ENCODE measurements at regions not wholly inside any gene's neighbourhood (a gene's known extent, or its start where the extent isn't known, plus 50 kb on each side); places are given as distances from the start of the nearest gene placed in this dataset.

DNA sequence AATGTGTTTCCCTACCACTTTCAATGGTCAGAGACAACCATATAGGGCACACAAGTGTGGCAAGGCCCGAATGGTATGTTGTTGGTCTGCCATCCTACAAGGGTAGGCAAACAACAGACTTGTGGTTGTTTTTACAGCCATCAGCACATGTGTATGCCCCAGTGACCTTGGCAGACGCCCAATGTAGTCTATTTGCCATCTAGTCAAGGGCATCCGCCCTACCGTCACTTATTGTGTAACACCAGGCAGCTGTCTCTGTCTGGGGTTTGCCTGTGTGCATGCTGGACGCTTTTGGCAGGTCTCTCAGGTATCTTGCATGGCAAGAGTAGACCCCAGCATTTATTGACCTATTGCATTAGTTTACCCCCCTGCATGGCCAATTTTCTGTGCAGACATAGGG, 1145.5 kb upstream of the POU3F4 start:
- DNase-seq (ENCODE audit: extremely low spot score, unreplicated experiment) = peak; percentile 78
- Mint-ChIP-seq H3K27ac (ENCODE audit: unreplicated experiment) (no peak overlapping the region), H3K9me3 (ENCODE audit: unreplicated experiment) (peaks cover 25% of the 10 kb centered on the region), H3K27me3 (ENCODE audit: unreplicated experiment) (no peaks in the 10 kb centered on the region), H3K4me3 (ENCODE audit: unreplicated experiment) (no peak overlapping the region), H3K36me3 (ENCODE audit: unreplicated experiment) (no peaks in the 10 kb centered on the region), H3K4me1 (ENCODE audit: unreplicated experiment) (no peaks in the 10 kb centered on the region)
- TF ChIP-seq, protein P1, sequence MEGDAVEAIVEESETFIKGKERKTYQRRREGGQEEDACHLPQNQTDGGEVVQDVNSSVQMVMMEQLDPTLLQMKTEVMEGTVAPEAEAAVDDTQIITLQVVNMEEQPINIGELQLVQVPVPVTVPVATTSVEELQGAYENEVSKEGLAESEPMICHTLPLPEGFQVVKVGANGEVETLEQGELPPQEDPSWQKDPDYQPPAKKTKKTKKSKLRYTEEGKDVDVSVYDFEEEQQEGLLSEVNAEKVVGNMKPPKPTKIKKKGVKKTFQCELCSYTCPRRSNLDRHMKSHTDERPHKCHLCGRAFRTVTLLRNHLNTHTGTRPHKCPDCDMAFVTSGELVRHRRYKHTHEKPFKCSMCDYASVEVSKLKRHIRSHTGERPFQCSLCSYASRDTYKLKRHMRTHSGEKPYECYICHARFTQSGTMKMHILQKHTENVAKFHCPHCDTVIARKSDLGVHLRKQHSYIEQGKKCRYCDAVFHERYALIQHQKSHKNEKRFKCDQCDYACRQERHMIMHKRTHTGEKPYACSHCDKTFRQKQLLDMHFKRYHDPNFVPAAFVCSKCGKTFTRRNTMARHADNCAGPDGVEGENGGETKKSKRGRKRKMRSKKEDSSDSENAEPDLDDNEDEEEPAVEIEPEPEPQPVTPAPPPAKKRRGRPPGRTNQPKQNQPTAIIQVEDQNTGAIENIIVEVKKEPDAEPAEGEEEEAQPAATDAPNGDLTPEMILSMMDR (IDR thresholded peaks at IDR 0.05) = no peak

GRCh38 chrX:82362990-82363389, 1145.1 kb upstream of the POU3F4 start:
- Mint-ChIP-seq H3K27me3 (ENCODE audit: unreplicated experiment) (no peaks in the 10 kb centered on the region), H3K4me3 (ENCODE audit: unreplicated experiment) (no peak overlapping the region), H3K36me3 (ENCODE audit: unreplicated experiment) (no peaks in the 10 kb centered on the region), H3K27ac (ENCODE audit: unreplicated experiment) (no peak overlapping the region), H3K9me3 (ENCODE audit: unreplicated experiment) (peaks cover 27% of the 10 kb centered on the region), H3K4me1 (ENCODE audit: unreplicated experiment) (no peaks in the 10 kb centered on the region)
- TF ChIP-seq, protein P1 (IDR thresholded peaks at IDR 0.05) = no peak
- DNase-seq (ENCODE audit: extremely low spot score, unreplicated experiment) = no peak

DNA sequence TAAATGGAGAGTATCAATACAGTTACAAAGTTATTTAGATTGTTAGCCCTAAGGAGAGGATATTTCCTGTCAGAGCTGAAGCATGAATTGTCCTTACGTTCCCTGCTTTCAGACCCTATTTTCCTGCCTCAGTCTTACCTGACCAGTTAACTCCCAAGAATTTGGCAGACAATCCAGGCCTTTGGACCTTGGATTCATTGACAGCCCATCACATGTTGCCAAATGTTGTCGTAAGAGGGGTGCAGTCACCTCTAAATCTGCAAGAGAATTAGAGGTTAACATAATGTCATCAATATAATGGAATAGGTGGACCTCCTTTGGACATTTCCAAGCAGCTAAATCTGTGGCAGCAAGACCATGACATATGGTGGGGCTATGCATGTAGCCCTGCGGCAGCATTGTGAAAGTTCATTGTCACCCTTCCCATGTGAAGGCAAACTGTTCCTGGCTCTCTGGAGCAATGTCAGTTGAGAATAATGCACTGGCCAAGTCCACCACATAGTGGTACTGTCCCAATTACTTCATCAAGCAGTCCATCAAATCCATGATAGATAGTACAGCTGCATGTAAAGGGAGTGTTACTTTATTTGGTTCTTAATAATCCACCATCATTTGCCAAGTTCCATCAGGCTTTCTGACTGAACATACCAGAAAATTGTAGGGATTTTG, 1137.0 kb upstream of the POU3F4 start:
- Mint-ChIP-seq H3K27me3 (ENCODE audit: unreplicated experiment) (no peaks in the 10 kb centered on the region), H3K9me3 (ENCODE audit: unreplicated experiment) (peaks cover 25% of the 10 kb centered on the region), H3K4me1 (ENCODE audit: unreplicated experiment) (no peaks in the 10 kb centered on the region), H3K36me3 (ENCODE audit: unreplicated experiment) (no peaks in the 10 kb centered on the region), H3K27ac (ENCODE audit: unreplicated experiment) (no peak overlapping the region), H3K4me3 (ENCODE audit: unreplicated experiment) (no peak overlapping the region)
- TF ChIP-seq, protein P1 (IDR thresholded peaks at IDR 0.05) = no peak
- DNase-seq (ENCODE audit: extremely low spot score, unreplicated experiment) = no peak

GRCh38 chrX:82384401-82384800, 1123.7 kb upstream of the POU3F4 start:
- Mint-ChIP-seq H3K27ac (ENCODE audit: unreplicated experiment) (no peak overlapping the region), H3K27me3 (ENCODE audit: unreplicated experiment) (no peaks in the 10 kb centered on the region), H3K9me3 (ENCODE audit: unreplicated experiment) (peaks cover 42% of the 10 kb centered on the region), H3K4me3 (ENCODE audit: unreplicated experiment) (no peak overlapping the region), H3K4me1 (ENCODE audit: unreplicated experiment) (no peaks in the 10 kb centered on the region), H3K36me3 (ENCODE audit: unreplicated experiment) (no peaks in the 10 kb centered on the region)
- TF ChIP-seq, protein P1 (IDR thresholded peaks at IDR 0.05) = no peak
- no peak for DNase-seq (ENCODE audit: extremely low spot score, unreplicated experiment)

GRCh38 chrX:82412858-82413257, 1095.2 kb upstream of the POU3F4 start:
- Mint-ChIP-seq H3K27me3 (ENCODE audit: unreplicated experiment) (no peaks in the 10 kb centered on the region), H3K36me3 (ENCODE audit: unreplicated experiment) (no peaks in the 10 kb centered on the region), H3K27ac (ENCODE audit: unreplicated experiment) (no peak overlapping the region), H3K4me3 (ENCODE audit: unreplicated experiment) (no peak overlapping the region), H3K9me3 (ENCODE audit: unreplicated experiment) (peaks cover 40% of the 10 kb centered on the region), H3K4me1 (ENCODE audit: unreplicated experiment) (no peaks in the 10 kb centered on the region)
- no peak for DNase-seq (ENCODE audit: extremely low spot score, unreplicated experiment)
- TF ChIP-seq, protein P1 (IDR thresholded peaks at IDR 0.05) = no peak

All from osteocyte (in vitro differentiated cells).